ENCODE measurements at regions not wholly inside any gene's neighbourhood (a gene's known extent, or its start where the extent isn't known, plus 50 kb on each side); places are given as distances from the start of the nearest gene placed in this dataset.

GRCh38 chr3:106720510-106720909, 656.7 kb upstream of the CCDC54 start (continued):
- TF ChIP-seq CREB5 (CRISPR knock-in tag; IDR thresholded peaks at IDR 0.05; ENCODE audit: low read depth), result no peak
- TF ChIP-seq BACH2 (CRISPR knock-in tag; IDR thresholded peaks at IDR 0.05; ENCODE audit: borderline replicate concordance), result no peak
- no peak for TF ChIP-seq TCF4 (CRISPR knock-in tag; IDR thresholded peaks at IDR 0.05; ENCODE audit: borderline replicate concordance)

DNA sequence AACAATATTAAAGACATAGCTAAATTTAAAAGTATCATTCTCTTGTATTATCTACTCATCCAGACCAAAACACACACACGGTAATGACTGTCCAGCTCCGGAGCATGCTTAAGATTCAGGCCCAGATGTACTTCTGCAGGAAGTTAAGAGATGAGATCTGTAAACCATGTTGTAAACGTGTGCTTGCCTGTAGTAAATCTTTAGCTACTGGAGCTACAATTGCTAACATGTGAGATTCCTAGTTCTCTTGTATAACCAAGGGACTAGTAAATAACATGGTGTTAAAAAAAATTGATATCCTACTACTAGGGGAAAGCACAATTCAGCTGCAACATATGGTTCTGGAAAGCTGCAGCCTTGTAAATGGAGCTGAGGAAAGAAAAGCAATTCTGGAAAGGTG, 651.7 kb upstream of the CCDC54 start:
- ATAC-seq, result no peak
- TF ChIP-seq CSDC2 (CRISPR knock-in tag; IDR thresholded peaks at IDR 0.05), result no peak

- peak; percentile 96 for ATAC-seq
- TF ChIP-seq TOX (CRISPR knock-in tag; IDR thresholded peaks at IDR 0.05; ENCODE audit: borderline replicate concordance), result peak; percentile 64; the same call in 1 of the 2 replicates
- TF ChIP-seq ZFP3 (CRISPR knock-in tag; IDR thresholded peaks at IDR 0.05), result no peak
- peak; percentile 90 for TF ChIP-seq ISL1 (CRISPR knock-in tag; IDR thresholded peaks at IDR 0.05)
These were observed 648.7 kb upstream of the CCDC54 start for GRCh38 chr3:106728315-106729098.

DNA sequence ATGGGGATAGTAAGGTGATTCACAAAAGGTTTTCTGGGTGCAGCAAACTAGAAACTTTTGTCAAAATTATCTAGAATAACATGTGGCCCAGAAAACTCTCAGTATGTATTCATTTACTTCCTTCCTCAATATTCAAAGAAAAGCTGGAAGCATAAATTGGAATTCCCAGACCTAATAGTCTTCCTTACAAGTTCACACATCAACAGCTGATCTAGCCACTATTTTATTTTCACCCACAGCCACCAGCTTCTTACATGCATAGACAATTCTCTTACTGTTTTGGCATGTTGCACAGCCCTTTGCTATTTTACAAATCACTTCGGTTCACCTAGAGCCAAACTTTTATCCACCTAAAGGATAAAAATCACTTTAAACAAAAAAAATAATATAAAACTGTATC, 647.8 kb upstream of the CCDC54 start:
- TF ChIP-seq ZFP3 (CRISPR knock-in tag; IDR thresholded peaks at IDR 0.05) (no peak), GLIS3 (CRISPR knock-in tag; IDR thresholded peaks at IDR 0.05) (no peak), POU6F1 (CRISPR knock-in tag; IDR thresholded peaks at IDR 0.05; ENCODE audit: borderline replicate concordance, low read depth) (no peak), RARB (CRISPR knock-in tag; IDR thresholded peaks at IDR 0.05) (no peak), BACH2 (CRISPR knock-in tag; IDR thresholded peaks at IDR 0.05; ENCODE audit: borderline replicate concordance) (no peak)
- TF ChIP-seq, protein P1, sequence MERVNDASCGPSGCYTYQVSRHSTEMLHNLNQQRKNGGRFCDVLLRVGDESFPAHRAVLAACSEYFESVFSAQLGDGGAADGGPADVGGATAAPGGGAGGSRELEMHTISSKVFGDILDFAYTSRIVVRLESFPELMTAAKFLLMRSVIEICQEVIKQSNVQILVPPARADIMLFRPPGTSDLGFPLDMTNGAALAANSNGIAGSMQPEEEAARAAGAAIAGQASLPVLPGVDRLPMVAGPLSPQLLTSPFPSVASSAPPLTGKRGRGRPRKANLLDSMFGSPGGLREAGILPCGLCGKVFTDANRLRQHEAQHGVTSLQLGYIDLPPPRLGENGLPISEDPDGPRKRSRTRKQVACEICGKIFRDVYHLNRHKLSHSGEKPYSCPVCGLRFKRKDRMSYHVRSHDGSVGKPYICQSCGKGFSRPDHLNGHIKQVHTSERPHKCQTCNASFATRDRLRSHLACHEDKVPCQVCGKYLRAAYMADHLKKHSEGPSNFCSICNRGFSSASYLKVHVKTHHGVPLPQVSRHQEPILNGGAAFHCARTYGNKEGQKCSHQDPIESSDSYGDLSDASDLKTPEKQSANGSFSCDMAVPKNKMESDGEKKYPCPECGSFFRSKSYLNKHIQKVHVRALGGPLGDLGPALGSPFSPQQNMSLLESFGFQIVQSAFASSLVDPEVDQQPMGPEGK (CRISPR knock-in tag; IDR thresholded peaks at IDR 0.05; ENCODE audit: borderline replicate concordance), result no peak
- ATAC-seq, result no peak

DNA sequence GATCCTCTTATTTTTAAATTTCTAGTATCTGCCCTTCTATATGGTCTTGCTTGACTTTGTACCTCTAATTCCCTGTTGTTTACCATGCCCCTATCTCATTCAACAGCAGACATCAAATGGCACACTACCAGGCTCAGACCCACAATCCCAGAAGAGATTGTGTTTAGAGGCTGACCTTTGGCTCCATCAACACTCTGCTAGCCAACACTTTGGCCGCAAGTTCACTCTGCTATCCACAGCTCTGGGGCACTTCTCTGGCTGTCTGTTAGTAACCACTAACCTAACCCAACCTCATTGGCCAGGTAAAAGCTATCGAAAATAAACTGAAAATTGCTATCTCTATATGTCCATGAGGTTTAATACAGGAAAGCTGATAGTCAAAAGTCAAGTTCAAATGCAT, 646.0 kb upstream of the CCDC54 start:
- ATAC-seq, result no peak
- TF ChIP-seq OSR1 (CRISPR knock-in tag; IDR thresholded peaks at IDR 0.05), result no peak
- TF ChIP-seq TCF4 (CRISPR knock-in tag; IDR thresholded peaks at IDR 0.05; ENCODE audit: borderline replicate concordance), result no peak
- no peak for TF ChIP-seq ZNF8 (CRISPR knock-in tag; IDR thresholded peaks at IDR 0.05)
- no peak for TF ChIP-seq GLIS3 (CRISPR knock-in tag; IDR thresholded peaks at IDR 0.05)
- no peak for TF ChIP-seq CREB5 (CRISPR knock-in tag; IDR thresholded peaks at IDR 0.05; ENCODE audit: low read depth)
- TF ChIP-seq RARB (CRISPR knock-in tag; IDR thresholded peaks at IDR 0.05), result no peak

DNA sequence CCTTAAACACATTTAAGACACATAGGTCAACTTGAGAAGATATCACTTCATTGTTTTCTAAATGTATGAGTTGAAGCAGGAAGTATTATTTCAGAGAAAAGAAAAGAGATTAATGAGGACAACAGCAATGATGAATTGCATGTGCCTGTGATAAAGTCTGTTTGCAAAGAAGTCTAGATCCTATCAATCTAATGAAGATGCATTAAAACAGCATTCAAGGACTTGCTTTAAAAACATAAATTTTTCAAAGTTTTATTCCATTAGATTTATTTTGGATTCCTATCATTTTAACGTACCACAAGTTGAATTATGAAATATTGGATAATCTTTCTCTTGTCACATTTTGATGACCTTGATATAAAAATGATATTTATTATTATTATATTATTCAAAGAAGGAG, 642.5 kb upstream of the CCDC54 start:
- TF ChIP-seq TCF4 (CRISPR knock-in tag; IDR thresholded peaks at IDR 0.05; ENCODE audit: borderline replicate concordance), result no peak
- TF ChIP-seq ESRRG (CRISPR knock-in tag; IDR thresholded peaks at IDR 0.05), result no peak
- peak; percentile 95 for TF ChIP-seq ISL1 (CRISPR knock-in tag; IDR thresholded peaks at IDR 0.05)
- no peak for ATAC-seq

GRCh38 chr3:106737265-106737664, 640.0 kb upstream of the CCDC54 start:
- no peak for ATAC-seq
- TF ChIP-seq ZFP30 (CRISPR knock-in tag; IDR thresholded peaks at IDR 0.05), result no peak
- TF ChIP-seq, protein P2, sequence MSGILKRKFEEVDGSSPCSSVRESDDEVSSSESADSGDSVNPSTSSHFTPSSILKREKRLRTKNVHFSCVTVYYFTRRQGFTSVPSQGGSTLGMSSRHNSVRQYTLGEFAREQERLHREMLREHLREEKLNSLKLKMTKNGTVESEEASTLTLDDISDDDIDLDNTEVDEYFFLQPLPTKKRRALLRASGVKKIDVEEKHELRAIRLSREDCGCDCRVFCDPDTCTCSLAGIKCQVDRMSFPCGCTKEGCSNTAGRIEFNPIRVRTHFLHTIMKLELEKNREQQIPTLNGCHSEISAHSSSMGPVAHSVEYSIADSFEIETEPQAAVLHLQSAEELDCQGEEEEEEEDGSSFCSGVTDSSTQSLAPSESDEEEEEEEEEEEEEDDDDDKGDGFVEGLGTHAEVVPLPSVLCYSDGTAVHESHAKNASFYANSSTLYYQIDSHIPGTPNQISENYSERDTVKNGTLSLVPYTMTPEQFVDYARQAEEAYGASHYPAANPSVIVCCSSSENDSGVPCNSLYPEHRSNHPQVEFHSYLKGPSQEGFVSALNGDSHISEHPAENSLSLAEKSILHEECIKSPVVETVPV (CRISPR knock-in tag; IDR thresholded peaks at IDR 0.05), result no peak
- no peak for TF ChIP-seq ZNF565 (CRISPR knock-in tag; conservative IDR thresholded peaks at IDR 0.05; ENCODE audit: low read depth)
- no peak for TF ChIP-seq SNAI2 (CRISPR knock-in tag; IDR thresholded peaks at IDR 0.05)
- no peak for TF ChIP-seq ZNF70 (CRISPR knock-in tag; IDR thresholded peaks at IDR 0.05)
- TF ChIP-seq ARNTL (CRISPR knock-in tag; IDR thresholded peaks at IDR 0.05; ENCODE audit: borderline replicate concordance, low read depth), result no peak
- no peak for TF ChIP-seq CSDC2 (CRISPR knock-in tag; IDR thresholded peaks at IDR 0.05)
- TF ChIP-seq ZNF8 (CRISPR knock-in tag; IDR thresholded peaks at IDR 0.05), result no peak
- no peak for TF ChIP-seq POU6F1 (CRISPR knock-in tag; IDR thresholded peaks at IDR 0.05; ENCODE audit: borderline replicate concordance, low read depth)
- TF ChIP-seq ZFP3 (CRISPR knock-in tag; IDR thresholded peaks at IDR 0.05), result no peak

Data from SK-N-SH treated with all-trans-retinoic acid at 6 μM for 48 hours (cell line).